OCI-LY1 (cell line): ENCODE measurements at regions not wholly inside any gene's neighbourhood (a gene's known extent, or its start where the extent isn't known, plus 50 kb on each side); places are given as distances from the start of the nearest gene placed in this dataset.
"Not testable (repeated sequence)": the region's sequence is repeated elsewhere in the genome, so short reads cannot be mapped to it uniquely, and the experiment has no call there.

ENCODE experiments used
- H2AFZ ChIP-seq: fragments of 200-600 bp; sonication (generic), shearing (Covaris generic); 2 replicates; pipeline ENCODE4 v1.6.0; 2014; ENCODE audit warnings: antibody characterized with exemption, mild to moderate bottlenecking, low read length
- H3F3A ChIP-seq: fragments of 200-600 bp; sonication (generic), shearing (Covaris generic); 2 replicates; pipeline ENCODE4 v1.6.0; 2014; ENCODE audit warnings: mild to moderate bottlenecking, antibody characterized with exemption, low read length, moderate library complexity; ENCODE audit not compliant: insufficient read depth
- H3K27ac ChIP-seq: fragments of 200-600 bp; sonication (generic); 2 replicates; pipeline ENCODE4 v1.5.1; 2014; ENCODE audit warnings: low read length, mixed run types, mild to moderate bottlenecking, low read depth; ENCODE audit not compliant: poor library complexity, severe bottlenecking
- H3K27me3 ChIP-seq: fragments of 200-600 bp; sonication (generic); 2 replicates; pipeline ENCODE4 v1.6.0; 2014; ENCODE audit warnings: antibody characterized with exemption, mild to moderate bottlenecking, low read length, moderate library complexity; ENCODE audit not compliant: insufficient read depth
- H3K36me3 ChIP-seq: fragments of 200-600 bp; sonication (generic); 2 replicates; pipeline ENCODE4 v1.6.1; 2014; ENCODE audit warnings: mild to moderate bottlenecking, antibody characterized with exemption, low read length, moderate library complexity, mixed read lengths; ENCODE audit not compliant: insufficient read depth
- H3K4me1 ChIP-seq: fragments of 200-600 bp; sonication (generic); 2 replicates; pipeline ENCODE4 v1.5.1; 2014; ENCODE audit warnings: mild to moderate bottlenecking, low read length, moderate library complexity; ENCODE audit not compliant: insufficient read depth, severe bottlenecking
- H3K4me2 ChIP-seq: fragments of 200-600 bp; sonication (generic), shearing (Covaris generic); 2 replicates; pipeline ENCODE4 v1.6.1; 2014; ENCODE audit warnings: low read length
- H3K4me3 ChIP-seq: fragments of 200-600 bp; sonication (generic); 2 replicates; pipeline ENCODE4 v1.5.1; 2014; ENCODE audit warnings: low read length, low read depth, mild to moderate bottlenecking, mixed read lengths; ENCODE audit not compliant: poor library complexity, severe bottlenecking
- H3K79me2 ChIP-seq: fragments of 200-600 bp; shearing (Covaris generic); 2 replicates; pipeline ENCODE4 v1.6.1; 2016; ENCODE audit warnings: mixed run types, low read length, mixed read lengths; ENCODE audit not compliant: insufficient read depth
- H3K9ac ChIP-seq: fragments of 200-600 bp; sonication (generic), shearing (Covaris generic); 2 replicates; pipeline ENCODE4 v1.6.1; 2014; ENCODE audit warnings: mild to moderate bottlenecking, low read length, mixed read lengths
- H3K9me2 ChIP-seq: fragments of 200-600 bp; sonication (generic), shearing (Covaris generic); 2 replicates; pipeline ENCODE4 v1.6.1; 2014; ENCODE audit warnings: low read depth, mild to moderate bottlenecking, low read length, mixed read lengths
- H3K9me3 ChIP-seq: fragments of 200-600 bp; shearing (Covaris generic); 2 replicates; pipeline ENCODE4 v1.6.1; 2014; ENCODE audit warnings: low read length, mixed read lengths
- H4K20me1 ChIP-seq: fragments of 200-600 bp; sonication (generic), shearing (Covaris generic); 2 replicates; pipeline ENCODE4 v1.6.0; 2016; ENCODE audit warnings: mild to moderate bottlenecking, low read length; ENCODE audit not compliant: insufficient read depth
- EZH2 ChIP-seq: fragments of 200-600 bp; sonication (generic), shearing (Covaris generic); IDR thresholded peaks from 2 replicates; pipeline ENCODE4 v1.8.0; 2017; ENCODE audit warnings: borderline replicate concordance, mixed run types, mild to moderate bottlenecking, antibody characterized with exemption, low read length, moderate library complexity, mixed read lengths
- TF ChIP-seq, protein P1 (sequence below): fragments of 200-600 bp; sonication (generic), shearing (Covaris generic); IDR thresholded peaks from 2 replicates; pipeline ENCODE4 v1.5.1; 2017; ENCODE audit warnings: mild to moderate bottlenecking, antibody characterized with exemption, low read length, moderate library complexity, mixed read lengths

- no peak for TF ChIP-seq EZH2
- Histone ChIP-seq H3K27me3 (no peaks in the 10 kb centered on the region), H3K4me2 (no peak overlapping the region), H3F3A (no peaks in the 10 kb centered on the region), H3K27ac (no peak overlapping the region), H3K79me2 (no peaks in the 10 kb centered on the region), H3K4me1 (no peaks in the 10 kb centered on the region), H3K9me2 (no peaks in the 10 kb centered on the region), H4K20me1 (no peaks in the 10 kb centered on the region), H2AFZ (no peak overlapping the region), H3K36me3 (no peaks in the 10 kb centered on the region), H3K9me3 (no peaks in the 10 kb centered on the region), H3K9ac (no peak overlapping the region), H3K4me3 (no peak overlapping the region)
Observed at GRCh38 chr3:147257944-147258343, 148.4 kb downstream of the ZIC4 start.

DNA sequence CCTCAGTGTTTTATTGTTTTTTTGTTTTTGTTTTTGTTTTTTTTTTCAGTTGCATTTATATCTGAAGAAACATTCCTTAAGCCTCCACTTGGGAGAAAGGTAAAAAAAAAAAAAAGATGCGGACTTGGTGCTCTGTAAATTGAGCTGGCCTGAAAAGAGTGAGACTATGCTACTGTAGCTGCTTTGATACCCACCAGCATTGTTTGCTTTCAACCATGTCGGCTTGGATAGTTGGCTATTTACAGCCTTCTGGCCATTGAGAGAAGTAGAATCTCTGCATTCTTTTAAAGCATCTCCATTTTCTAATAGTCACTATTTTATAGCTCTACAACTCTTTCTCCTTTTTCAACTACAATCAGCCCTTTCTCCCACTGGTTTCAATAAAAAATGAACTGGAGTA lies 149.6 kb downstream of the ZIC4 start:
- Histone ChIP-seq H3K4me2 (no peak overlapping the region), H3K4me3 (no peak overlapping the region), H3K27ac (no peak overlapping the region)

GRCh38 chr3:147246906-147247305 lies 159.4 kb downstream of the ZIC4 start:
- Histone ChIP-seq H3K9ac (no peak overlapping the region), H4K20me1 (no peaks in the 10 kb centered on the region), H3K27me3 (no peaks in the 10 kb centered on the region), H3K4me1 (no peaks in the 10 kb centered on the region), H3K9me3 (no peaks in the 10 kb centered on the region), H3K4me3 (no peak overlapping the region), H3K79me2 (no peaks in the 10 kb centered on the region), H2AFZ (no peak overlapping the region), H3F3A (no peaks in the 10 kb centered on the region), H3K36me3 (no peaks in the 10 kb centered on the region), H3K9me2 (no peaks in the 10 kb centered on the region), H3K4me2 (no peak overlapping the region), H3K27ac (no peak overlapping the region)
- TF ChIP-seq, protein P1, sequence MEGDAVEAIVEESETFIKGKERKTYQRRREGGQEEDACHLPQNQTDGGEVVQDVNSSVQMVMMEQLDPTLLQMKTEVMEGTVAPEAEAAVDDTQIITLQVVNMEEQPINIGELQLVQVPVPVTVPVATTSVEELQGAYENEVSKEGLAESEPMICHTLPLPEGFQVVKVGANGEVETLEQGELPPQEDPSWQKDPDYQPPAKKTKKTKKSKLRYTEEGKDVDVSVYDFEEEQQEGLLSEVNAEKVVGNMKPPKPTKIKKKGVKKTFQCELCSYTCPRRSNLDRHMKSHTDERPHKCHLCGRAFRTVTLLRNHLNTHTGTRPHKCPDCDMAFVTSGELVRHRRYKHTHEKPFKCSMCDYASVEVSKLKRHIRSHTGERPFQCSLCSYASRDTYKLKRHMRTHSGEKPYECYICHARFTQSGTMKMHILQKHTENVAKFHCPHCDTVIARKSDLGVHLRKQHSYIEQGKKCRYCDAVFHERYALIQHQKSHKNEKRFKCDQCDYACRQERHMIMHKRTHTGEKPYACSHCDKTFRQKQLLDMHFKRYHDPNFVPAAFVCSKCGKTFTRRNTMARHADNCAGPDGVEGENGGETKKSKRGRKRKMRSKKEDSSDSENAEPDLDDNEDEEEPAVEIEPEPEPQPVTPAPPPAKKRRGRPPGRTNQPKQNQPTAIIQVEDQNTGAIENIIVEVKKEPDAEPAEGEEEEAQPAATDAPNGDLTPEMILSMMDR: no peak
- TF ChIP-seq EZH2: no peak

More for the DNA sequence above, 149.6 kb downstream of the ZIC4 start:
- TF ChIP-seq EZH2: no peak
- TF ChIP-seq, protein P1: no peak
- Histone ChIP-seq H3K36me3 (no peaks in the 10 kb centered on the region), H3K4me1 (no peaks in the 10 kb centered on the region), H4K20me1 (no peaks in the 10 kb centered on the region), H3K27me3 (no peaks in the 10 kb centered on the region), H2AFZ (no peak overlapping the region), H3K9me2 (no peaks in the 10 kb centered on the region), H3K9ac (no peak overlapping the region), H3K79me2 (no peaks in the 10 kb centered on the region), H3F3A (no peaks in the 10 kb centered on the region), H3K9me3 (no peaks in the 10 kb centered on the region)

DNA sequence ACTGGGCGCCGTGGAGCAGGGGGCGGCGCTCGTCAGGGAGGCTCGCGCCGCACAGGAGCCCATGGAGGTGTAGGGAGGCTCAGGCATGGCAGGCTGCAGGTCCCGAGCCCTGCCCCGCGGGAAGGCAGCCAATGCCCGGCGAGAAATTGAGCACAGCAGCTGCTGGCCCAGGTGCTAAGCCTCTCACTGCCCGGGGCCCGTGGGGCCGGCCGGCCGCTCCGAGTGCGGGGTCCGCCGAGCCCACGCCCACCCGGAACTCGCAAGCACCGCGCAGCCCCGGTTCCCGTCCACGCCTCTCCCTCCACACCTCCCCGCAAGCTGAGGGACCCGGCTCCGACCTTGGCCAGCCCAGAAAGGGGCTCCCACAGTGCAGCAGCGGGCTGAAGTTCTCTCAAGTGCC lies 160.7 kb downstream of the ZIC4 start:
- H3F3A ChIP-seq, H3K9me3 ChIP-seq, H3K4me1 ChIP-seq, H3K79me2 ChIP-seq, H3K27me3 ChIP-seq, H3K4me2 ChIP-seq, H3K9ac ChIP-seq, H3K36me3 ChIP-seq, H3K27ac ChIP-seq, H4K20me1 ChIP-seq, H3K4me3 ChIP-seq, H2AFZ ChIP-seq, H3K9me2 ChIP-seq: not testable (repeated sequence)

GRCh38 chr3:147245022-147245421 lies 161.3 kb downstream of the ZIC4 start:
- not testable (repeated sequence) for H3K27ac ChIP-seq, H3K36me3 ChIP-seq, H3K79me2 ChIP-seq, H3K27me3 ChIP-seq, H3K4me2 ChIP-seq, H3K4me3 ChIP-seq, H3K9me3 ChIP-seq, H3K9me2 ChIP-seq, H4K20me1 ChIP-seq, H3K9ac ChIP-seq, H2AFZ ChIP-seq, H3K4me1 ChIP-seq, H3F3A ChIP-seq
